Effector memory CD4-positive, alpha-beta T cell (primary cell): ENCODE measurements at regions not wholly inside any gene's neighbourhood (a gene's known extent, or its start where the extent isn't known, plus 50 kb on each side); places are given as distances from the start of the nearest gene placed in this dataset.

Experiments used
- DNase-seq, 3 donors: peaks; one replicate each; pipeline ENCODE4 v3.0.0-alpha.2; 2020
- H3K27ac ChIP-seq: 2 replicates; pipeline ENCODE4 v1.7.0; 2013; ENCODE audit warnings: mild to moderate bottlenecking, low read length, moderate library complexity; ENCODE audit not compliant: insufficient read depth, poor library complexity, severe bottlenecking
- H3K27me3 ChIP-seq: replicated peaks from 2 replicates; pipeline ENCODE4 v1.7.0; 2013; ENCODE audit warnings: mild to moderate bottlenecking, low read length; ENCODE audit not compliant: insufficient read depth, control insufficient read depth, poor library complexity, severe bottlenecking
- H3K36me3 ChIP-seq: 2 replicates; pipeline ENCODE4 v1.7.0; 2013; ENCODE audit warnings: mild to moderate bottlenecking, low read length, moderate library complexity; ENCODE audit not compliant: control insufficient read depth, insufficient read depth
- H3K4me1 ChIP-seq: 2 replicates; pipeline ENCODE4 v1.7.0; 2013; ENCODE audit warnings: low read length, mild to moderate bottlenecking; ENCODE audit not compliant: control insufficient read depth, insufficient read depth, poor library complexity, severe bottlenecking
- H3K4me3 ChIP-seq: 2 replicates; pipeline ENCODE4 v1.7.0; 2013; ENCODE audit warnings: low read length, low read depth, mild to moderate bottlenecking; ENCODE audit not compliant: insufficient read depth, poor library complexity, severe bottlenecking
- H3K9me3 ChIP-seq: 2 replicates; pipeline ENCODE4 v1.7.0; 2013; ENCODE audit warnings: mild to moderate bottlenecking, low read length, moderate library complexity; ENCODE audit not compliant: control insufficient read depth

- Histone ChIP-seq H3K4me3 (no peak overlapping the region), H3K36me3 (no peaks in the 10 kb centered on the region), H3K27me3 (no peaks in the 10 kb centered on the region), H3K27ac (no peak overlapping the region), H3K4me1 (no peaks in the 10 kb centered on the region), H3K9me3 (no peaks in the 10 kb centered on the region)
- DNase-seq = no peak
These were observed 854.5 kb upstream of the EYS start for GRCh38 chr6:66561479-66561878.

GRCh38 chr6:66558189-66558588, 851.2 kb upstream of the EYS start:
- Histone ChIP-seq H3K4me3 (no peak overlapping the region), H3K36me3 (no peaks in the 10 kb centered on the region), H3K4me1 (no peaks in the 10 kb centered on the region), H3K9me3 (peaks cover 5% of the 10 kb centered on the region), H3K27ac (no peak overlapping the region), H3K27me3 (no peaks in the 10 kb centered on the region)
- DNase-seq = no peak

- H3K9me3 ChIP-seq = peaks cover 5% of the 10 kb centered on the region
- DNase-seq = no peak
These were observed 849.9 kb upstream of the EYS start for GRCh38 chr6:66556936-66557335.

GRCh38 chr6:66555082-66555481, 848.1 kb upstream of the EYS start:
- Histone ChIP-seq H3K27ac (no peak overlapping the region), H3K36me3 (no peaks in the 10 kb centered on the region), H3K9me3 (peaks cover 5% of the 10 kb centered on the region), H3K4me3 (no peak overlapping the region), H3K27me3 (no peaks in the 10 kb centered on the region), H3K4me1 (no peaks in the 10 kb centered on the region)
- no peak for DNase-seq

More at GRCh38 chr6:66556936-66557335, 849.9 kb upstream of the EYS start:
- no peaks in the 10 kb centered on the region for H3K4me1 ChIP-seq
- no peak overlapping the region for H3K4me3 ChIP-seq
- no peaks in the 10 kb centered on the region for H3K27me3 ChIP-seq
- H3K36me3 ChIP-seq = no peaks in the 10 kb centered on the region
- H3K27ac ChIP-seq = no peak overlapping the region

GRCh38 chr6:66553441-66553840, 846.4 kb upstream of the EYS start:
- no peak overlapping the region for H3K27ac ChIP-seq
- H3K4me3 ChIP-seq = no peak overlapping the region
- peaks cover 5% of the 10 kb centered on the region for H3K9me3 ChIP-seq
- no peak for DNase-seq
- H3K36me3 ChIP-seq = no peaks in the 10 kb centered on the region
- H3K27me3 ChIP-seq = no peaks in the 10 kb centered on the region
- H3K4me1 ChIP-seq = no peaks in the 10 kb centered on the region

- Histone ChIP-seq H3K4me1 (no peaks in the 10 kb centered on the region), H3K36me3 (no peaks in the 10 kb centered on the region), H3K27ac (no peak overlapping the region)
These were observed 831.6 kb upstream of the EYS start for GRCh38 chr6:66538551-66539135.

GRCh38 chr6:66533921-66534404, 826.9 kb upstream of the EYS start:
- no peak overlapping the region for H3K4me3 ChIP-seq
- no peaks in the 10 kb centered on the region for H3K27me3 ChIP-seq
- DNase-seq = no peak
- no peaks in the 10 kb centered on the region for H3K9me3 ChIP-seq
- no peaks in the 10 kb centered on the region for H3K4me1 ChIP-seq
- H3K27ac ChIP-seq = no peak overlapping the region
- no peaks in the 10 kb centered on the region for H3K36me3 ChIP-seq

More at GRCh38 chr6:66538551-66539135, 831.6 kb upstream of the EYS start:
- no peaks in the 10 kb centered on the region for H3K9me3 ChIP-seq
- DNase-seq = no peak
- H3K27me3 ChIP-seq = no peaks in the 10 kb centered on the region
- H3K4me3 ChIP-seq = no peak overlapping the region

GRCh38 chr6:66526061-66526460, 819.0 kb upstream of the EYS start:
- Histone ChIP-seq H3K27ac (no peak overlapping the region), H3K27me3 (no peaks in the 10 kb centered on the region), H3K36me3 (no peaks in the 10 kb centered on the region), H3K4me3 (no peak overlapping the region), H3K4me1 (no peaks in the 10 kb centered on the region), H3K9me3 (no peaks in the 10 kb centered on the region)
- DNase-seq = no peak

- no peak overlapping the region for H3K27ac ChIP-seq
- no peak for DNase-seq
- H3K9me3 ChIP-seq = no peaks in the 10 kb centered on the region
- no peaks in the 10 kb centered on the region for H3K36me3 ChIP-seq
- H3K4me3 ChIP-seq = no peak overlapping the region
- H3K4me1 ChIP-seq = no peaks in the 10 kb centered on the region
- no peaks in the 10 kb centered on the region for H3K27me3 ChIP-seq
These were observed 815.8 kb upstream of the EYS start for GRCh38 chr6:66522864-66523263.

DNA sequence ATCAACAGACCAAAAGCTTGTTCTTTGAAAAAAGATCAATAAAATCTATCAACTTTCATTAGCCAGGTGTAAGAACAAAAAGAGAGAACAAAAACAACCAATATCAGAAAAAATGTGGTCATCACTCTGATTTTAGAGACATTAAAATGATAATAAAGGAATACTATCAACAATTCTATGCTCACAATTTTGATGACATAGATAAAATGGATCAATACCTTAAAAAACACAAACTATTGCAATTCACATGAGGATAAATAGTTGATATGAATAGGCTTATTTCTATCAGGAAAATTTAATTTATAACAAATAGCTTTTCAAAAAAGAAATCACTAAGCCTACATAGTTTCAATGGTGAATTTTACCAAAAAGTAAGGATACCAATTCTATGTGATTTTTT, 809.4 kb upstream of the EYS start:
- no peak for DNase-seq
- H3K27ac ChIP-seq = no peak overlapping the region
- no peak overlapping the region for H3K4me3 ChIP-seq
- no peaks in the 10 kb centered on the region for H3K4me1 ChIP-seq
- H3K27me3 ChIP-seq = no peaks in the 10 kb centered on the region
- H3K9me3 ChIP-seq = no peaks in the 10 kb centered on the region
- H3K36me3 ChIP-seq = no peaks in the 10 kb centered on the region
